ENCODE measurements at regions not wholly inside any gene's neighbourhood (a gene's known extent, or its start where the extent isn't known, plus 50 kb on each side); places are given as distances from the start of the nearest gene placed in this dataset.

- no peak overlapping the region for H3K18ac ChIP-seq (ENCODE audit: low read length)
- no peak overlapping the region for H3K9ac ChIP-seq (ENCODE audit: low read length)
- no peak overlapping the region for H3K4ac ChIP-seq (ENCODE audit: low read depth, low read length)
- no peak overlapping the region for H2BK5ac ChIP-seq (ENCODE audit: low read length)
- no peaks in the 10 kb centered on the region for H3K79me1 ChIP-seq (ENCODE audit: low read length)
- H3K4me3 ChIP-seq (ENCODE audit: low read length): no peak overlapping the region
- H3K27ac ChIP-seq (ENCODE audit: low read depth, low read length): no peak overlapping the region
- H3K4me1 ChIP-seq (ENCODE audit: control insufficient read depth, low read depth, low read length): no peaks in the 10 kb centered on the region
- H2AK5ac ChIP-seq (ENCODE audit: low read length): no peak overlapping the region
- H4K5ac ChIP-seq (ENCODE audit: low read length): no peak overlapping the region
- H2BK15ac ChIP-seq (replicated peaks; ENCODE audit: low read depth): no peak overlapping the region
- H4K8ac ChIP-seq (ENCODE audit: low read depth, low read length): no peak overlapping the region
- no peaks in the 10 kb centered on the region for H3K79me2 ChIP-seq (ENCODE audit: control insufficient read depth, insufficient read depth, low read length)
- no peak for DNase-seq
- no CpG with 5 or more reads among the region's 8 CpGs for WGBS (ENCODE audit: extremely low coverage, insufficient coverage, low lambda C conversion rate)
- H3K4me2 ChIP-seq (ENCODE audit: low read length): no peak overlapping the region
- no peak overlapping the region for H2BK120ac ChIP-seq (ENCODE audit: low read depth, low read length)
- H3K56ac ChIP-seq (ENCODE audit: low read length): no peak overlapping the region
- no peak overlapping the region for H3K23ac ChIP-seq (ENCODE audit: low read length)
- no peaks in the 10 kb centered on the region for H3K36me3 ChIP-seq (ENCODE audit: control insufficient read depth, insufficient read depth, low read length)
- H3K27me3 ChIP-seq (ENCODE audit: insufficient read depth, low read length, poor library complexity): no peaks in the 10 kb centered on the region
These were observed 157.7 kb upstream of the SLCO3A1 start for GRCh38 chr15:91695799-91696198.

GRCh38 chr15:91696981-91697380, 156.5 kb upstream of the SLCO3A1 start:
- Histone ChIP-seq H3K27me3 (ENCODE audit: insufficient read depth, low read length, poor library complexity) (no peaks in the 10 kb centered on the region), H3K18ac (ENCODE audit: low read length) (no peak overlapping the region), H2BK5ac (ENCODE audit: low read length) (no peak overlapping the region), H3K79me1 (ENCODE audit: low read length) (no peaks in the 10 kb centered on the region), H3K36me3 (ENCODE audit: control insufficient read depth, insufficient read depth, low read length) (no peaks in the 10 kb centered on the region), H3K4ac (ENCODE audit: low read depth, low read length) (no peak overlapping the region), H4K5ac (ENCODE audit: low read length) (no peak overlapping the region), H3K9ac (ENCODE audit: low read length) (no peak overlapping the region), H3K79me2 (ENCODE audit: control insufficient read depth, insufficient read depth, low read length) (no peaks in the 10 kb centered on the region), H2BK15ac (replicated peaks; ENCODE audit: low read depth) (no peak overlapping the region), H2BK120ac (ENCODE audit: low read depth, low read length) (no peak overlapping the region), H2AK5ac (ENCODE audit: low read length) (no peak overlapping the region), H3K4me1 (ENCODE audit: control insufficient read depth, low read depth, low read length) (no peaks in the 10 kb centered on the region), H3K23ac (ENCODE audit: low read length) (no peak overlapping the region), H4K8ac (ENCODE audit: low read depth, low read length) (no peak overlapping the region), H3K4me2 (ENCODE audit: low read length) (no peak overlapping the region), H3K56ac (ENCODE audit: low read length) (no peak overlapping the region), H3K4me3 (ENCODE audit: low read length) (no peak overlapping the region), H3K27ac (ENCODE audit: low read depth, low read length) (no peak overlapping the region)
- no peak for DNase-seq
- WGBS (ENCODE audit: extremely low coverage, insufficient coverage, low lambda C conversion rate): no CpG with 5 or more reads among the region's 3 CpGs

- Histone ChIP-seq H3K27me3 (ENCODE audit: insufficient read depth, low read length, poor library complexity) (no peaks in the 10 kb centered on the region), H3K4ac (ENCODE audit: low read depth, low read length) (no peak overlapping the region), H3K56ac (ENCODE audit: low read length) (no peak overlapping the region), H3K4me2 (ENCODE audit: low read length) (no peak overlapping the region), H2BK15ac (replicated peaks; ENCODE audit: low read depth) (no peak overlapping the region), H2BK5ac (ENCODE audit: low read length) (no peak overlapping the region), H2AK5ac (ENCODE audit: low read length) (no peak overlapping the region), H3K27ac (ENCODE audit: low read depth, low read length) (no peak overlapping the region), H3K23ac (ENCODE audit: low read length) (no peak overlapping the region), H2BK120ac (ENCODE audit: low read depth, low read length) (no peak overlapping the region), H4K5ac (ENCODE audit: low read length) (no peak overlapping the region), H3K36me3 (ENCODE audit: control insufficient read depth, insufficient read depth, low read length) (no peaks in the 10 kb centered on the region), H3K79me2 (ENCODE audit: control insufficient read depth, insufficient read depth, low read length) (no peaks in the 10 kb centered on the region), H3K4me3 (ENCODE audit: low read length) (no peak overlapping the region), H3K9ac (ENCODE audit: low read length) (no peak overlapping the region), H3K18ac (ENCODE audit: low read length) (no peak overlapping the region), H3K79me1 (ENCODE audit: low read length) (no peaks in the 10 kb centered on the region), H4K8ac (ENCODE audit: low read depth, low read length) (no peak overlapping the region), H3K4me1 (ENCODE audit: control insufficient read depth, low read depth, low read length) (no peaks in the 10 kb centered on the region)
- no peak for DNase-seq
- no CpG with 5 or more reads among the region's 4 CpGs for WGBS (ENCODE audit: extremely low coverage, insufficient coverage, low lambda C conversion rate)
These were observed 155.3 kb upstream of the SLCO3A1 start for GRCh38 chr15:91698241-91698640.

- Histone ChIP-seq H2BK5ac (ENCODE audit: low read length) (no peak overlapping the region), H3K79me1 (ENCODE audit: low read length) (no peaks in the 10 kb centered on the region), H2BK15ac (replicated peaks; ENCODE audit: low read depth) (no peak overlapping the region), H2AK5ac (ENCODE audit: low read length) (no peak overlapping the region), H3K36me3 (ENCODE audit: control insufficient read depth, insufficient read depth, low read length) (no peaks in the 10 kb centered on the region), H3K79me2 (ENCODE audit: control insufficient read depth, insufficient read depth, low read length) (no peaks in the 10 kb centered on the region), H3K4me1 (ENCODE audit: control insufficient read depth, low read depth, low read length) (no peaks in the 10 kb centered on the region), H4K5ac (ENCODE audit: low read length) (no peak overlapping the region), H3K23ac (ENCODE audit: low read length) (no peak overlapping the region), H3K4me2 (ENCODE audit: low read length) (no peak overlapping the region), H3K18ac (ENCODE audit: low read length) (no peak overlapping the region), H3K9ac (ENCODE audit: low read length) (no peak overlapping the region), H2BK120ac (ENCODE audit: low read depth, low read length) (no peak overlapping the region), H3K27me3 (ENCODE audit: insufficient read depth, low read length, poor library complexity) (no peaks in the 10 kb centered on the region), H3K4me3 (ENCODE audit: low read length) (no peak overlapping the region), H3K27ac (ENCODE audit: low read depth, low read length) (no peak overlapping the region), H4K8ac (ENCODE audit: low read depth, low read length) (no peak overlapping the region), H3K56ac (ENCODE audit: low read length) (no peak overlapping the region), H3K4ac (ENCODE audit: low read depth, low read length) (no peak overlapping the region)
- no peak for DNase-seq
- no CpG with 5 or more reads among the region's 1 CpG for WGBS (ENCODE audit: extremely low coverage, insufficient coverage, low lambda C conversion rate)
These were observed 153.8 kb upstream of the SLCO3A1 start for GRCh38 chr15:91699741-91700140.

- Histone ChIP-seq H4K5ac (ENCODE audit: low read length) (no peak overlapping the region), H3K4me2 (ENCODE audit: low read length) (no peak overlapping the region)
These were observed 150.2 kb upstream of the SLCO3A1 start for GRCh38 chr15:91703274-91703673.

GRCh38 chr15:91704343-91704742, 149.2 kb upstream of the SLCO3A1 start:
- Histone ChIP-seq H3K4ac (ENCODE audit: low read depth, low read length) (no peak overlapping the region), H2AK5ac (ENCODE audit: low read length) (peak overlapping the region; percentile 22), H3K56ac (ENCODE audit: low read length) (no peak overlapping the region), H4K5ac (ENCODE audit: low read length) (no peak overlapping the region), H3K79me1 (ENCODE audit: low read length) (no peaks in the 10 kb centered on the region), H3K4me1 (ENCODE audit: control insufficient read depth, low read depth, low read length) (peaks cover 2% of the 10 kb centered on the region), H3K27ac (ENCODE audit: low read depth, low read length) (no peak overlapping the region), H2BK5ac (ENCODE audit: low read length) (no peak overlapping the region), H3K18ac (ENCODE audit: low read length) (no peak overlapping the region), H2BK120ac (ENCODE audit: low read depth, low read length) (no peak overlapping the region), H3K27me3 (ENCODE audit: insufficient read depth, low read length, poor library complexity) (no peaks in the 10 kb centered on the region), H3K36me3 (ENCODE audit: control insufficient read depth, insufficient read depth, low read length) (no peaks in the 10 kb centered on the region), H3K23ac (ENCODE audit: low read length) (no peak overlapping the region), H3K4me2 (ENCODE audit: low read length) (no peak overlapping the region), H2BK15ac (replicated peaks; ENCODE audit: low read depth) (no peak overlapping the region), H3K4me3 (ENCODE audit: low read length) (no peak overlapping the region), H3K79me2 (ENCODE audit: control insufficient read depth, insufficient read depth, low read length) (no peaks in the 10 kb centered on the region), H3K9ac (ENCODE audit: low read length) (no peak overlapping the region), H4K8ac (ENCODE audit: low read depth, low read length) (no peak overlapping the region)
- no peak for DNase-seq
- no CpG with 5 or more reads among the region's 5 CpGs for WGBS (ENCODE audit: extremely low coverage, insufficient coverage, low lambda C conversion rate)

More at GRCh38 chr15:91703274-91703673, 150.2 kb upstream of the SLCO3A1 start:
- Histone ChIP-seq H3K79me1 (ENCODE audit: low read length) (no peaks in the 10 kb centered on the region), H3K18ac (ENCODE audit: low read length) (no peak overlapping the region), H4K8ac (ENCODE audit: low read depth, low read length) (no peak overlapping the region), H3K4me1 (ENCODE audit: control insufficient read depth, low read depth, low read length) (peaks cover 2% of the 10 kb centered on the region), H3K4ac (ENCODE audit: low read depth, low read length) (no peak overlapping the region), H2BK5ac (ENCODE audit: low read length) (no peak overlapping the region), H3K27me3 (ENCODE audit: insufficient read depth, low read length, poor library complexity) (no peaks in the 10 kb centered on the region), H3K9ac (ENCODE audit: low read length) (no peak overlapping the region), H3K79me2 (ENCODE audit: control insufficient read depth, insufficient read depth, low read length) (no peaks in the 10 kb centered on the region), H3K23ac (ENCODE audit: low read length) (no peak overlapping the region), H2BK15ac (replicated peaks; ENCODE audit: low read depth) (no peak overlapping the region), H3K56ac (ENCODE audit: low read length) (no peak overlapping the region), H2BK120ac (ENCODE audit: low read depth, low read length) (no peak overlapping the region), H3K27ac (ENCODE audit: low read depth, low read length) (no peak overlapping the region), H3K4me3 (ENCODE audit: low read length) (no peak overlapping the region), H2AK5ac (ENCODE audit: low read length) (no peak overlapping the region), H3K36me3 (ENCODE audit: control insufficient read depth, insufficient read depth, low read length) (no peaks in the 10 kb centered on the region)
- DNase-seq: no peak
- WGBS (ENCODE audit: extremely low coverage, insufficient coverage, low lambda C conversion rate): no CpG with 5 or more reads among the region's 2 CpGs
